Naive thymus-derived CD4-positive, alpha-beta T cell (primary cell): ENCODE measurements at regions not wholly inside any gene's neighbourhood (a gene's known extent, or its start where the extent isn't known, plus 50 kb on each side); places are given as distances from the start of the nearest gene placed in this dataset.
A peak's percentile ranks its signal among the peaks of the same experiment; 100 is the strongest.

ENCODE experiments used
- ATAC-seq: fragments of 150-1000 bp; cut with Tn5 transposase; 2 replicates; pipeline ENCODE4 v1.10.0; 2021; ENCODE audit warnings: mild to moderate bottlenecking, moderate library complexity
- CTCF ChIA-PET: fragments of 350-600 bp; sonication (Branson Sonifier 250); formaldehyde crosslinking; loops from one replicate; lab custom pipeline; 2021; ENCODE audit warnings: antibody characterized with exemption; lab: Charles Lee
- POLR2A ChIA-PET: fragments of 350-600 bp; sonication (Branson Sonifier 250); formaldehyde crosslinking; loops from one replicate; lab custom pipeline; 2021; ENCODE audit warnings: antibody characterized with exemption, inconsistent platforms; lab: Charles Lee
- DNase-seq, 9 donors: peaks; one replicate each; pipeline versions ENCODE4 v3.0.0 to v3.0.0-alpha.2; 2020 to 2022; ENCODE audit warnings: mixed read lengths in 1 of 9
- H3K27ac ChIP-seq: one replicate; pipeline ENCODE4 v1.7.0; 2013; ENCODE audit warnings: mild to moderate bottlenecking, low read depth, low read length, moderate library complexity
- H3K27me3 ChIP-seq, 2 donors: one replicate each; pipeline ENCODE4 v1.7.0; 2013; ENCODE audit warnings: low read length in 2 of 2, mild to moderate bottlenecking in 2 of 2, moderate library complexity in 2 of 2; ENCODE audit not compliant: control insufficient read depth in 2 of 2, insufficient read depth in 2 of 2
- H3K36me3 ChIP-seq, 3 experiments: 1 replicate in 2 of 3; 2 replicates in 1 of 3; pipeline ENCODE4 v1.7.0; 2013; ENCODE audit warnings: low read length in 3 of 3, mild to moderate bottlenecking in 3 of 3, moderate library complexity in 1 of 3; ENCODE audit not compliant: insufficient read depth in 3 of 3, control insufficient read depth in 2 of 3
- H3K4me1 ChIP-seq, 2 donors: one replicate each; pipeline ENCODE4 v1.7.0; 2013; ENCODE audit warnings: low read length in 2 of 2, mild to moderate bottlenecking in 2 of 2, moderate library complexity in 1 of 2; ENCODE audit not compliant: control insufficient read depth in 2 of 2, insufficient read depth in 2 of 2
- H3K4me3 ChIP-seq: 2 replicates; pipeline ENCODE4 v1.7.0; 2013; ENCODE audit warnings: mild to moderate bottlenecking, low read length
- H3K9me3 ChIP-seq, 3 experiments: 1 replicate in 2 of 3; 2 replicates in 1 of 3; pipeline ENCODE4 v1.7.0; 2013; ENCODE audit warnings: low read length in 3 of 3; ENCODE audit not compliant: control insufficient read depth in 2 of 3
- H3K27ac Mint-ChIP-seq, 9 donors: one replicate each; pipeline ENCODE4 v1.8.0; 2020 to 2022; ENCODE audit warnings: mixed read lengths in 9 of 9, mild to moderate bottlenecking in 8 of 9, moderate library complexity in 5 of 9, inconsistent platforms in 2 of 9
- H3K27me3 Mint-ChIP-seq, 5 donors: one replicate each; pipeline ENCODE4 v1.8.0; 2021 to 2022; ENCODE audit warnings: mixed read lengths in 5 of 5, mild to moderate bottlenecking in 1 of 5
- H3K36me3 Mint-ChIP-seq, 5 donors: one replicate each; pipeline ENCODE4 v1.8.0; 2020 to 2022; ENCODE audit warnings: mixed read lengths in 5 of 5, mild to moderate bottlenecking in 3 of 5, inconsistent platforms in 1 of 5
- H3K4me1 Mint-ChIP-seq, 7 donors: one replicate each; pipeline ENCODE4 v1.8.0; 2020 to 2022; ENCODE audit warnings: mixed read lengths in 7 of 7, mild to moderate bottlenecking in 3 of 7, inconsistent platforms in 1 of 7
- H3K4me3 Mint-ChIP-seq, 10 donors: one replicate each; pipeline ENCODE4 v1.8.0; 2020 to 2022; ENCODE audit warnings: mild to moderate bottlenecking in 10 of 10, mixed read lengths in 10 of 10, moderate library complexity in 6 of 10, inconsistent platforms in 2 of 10
- H3K9me3 Mint-ChIP-seq, 11 donors: one replicate each; pipeline ENCODE4 v1.8.0; 2020 to 2022; ENCODE audit warnings: mixed read lengths in 11 of 11, mild to moderate bottlenecking in 4 of 11, inconsistent platforms in 1 of 11, moderate library complexity in 1 of 11
- intact Hi-C, 2 donors: fragments of 100-400 bp; cut with micrococcal nuclease; formaldehyde crosslinking; loops; one replicate each; pipeline ENCODE4 v1.15.1; 2023

GRCh38 chr4:149987330-149988086 lies 90.7 kb upstream of the DCLK2 start:
- Histone ChIP-seq H3K36me3 (no peaks in the 10 kb centered on the region), H3K27me3 (no peaks in the 10 kb centered on the region), H3K27ac (no peak overlapping the region), H3K4me1 (no peaks in the 10 kb centered on the region), H3K9me3 (no peaks in the 10 kb centered on the region), H3K4me3 (no peak overlapping the region)
- peaks cover 0 to 11% (median 3%) of the 10 kb centered on the region in 5 donors for H3K27me3 Mint-ChIP-seq
- no peak overlapping the region for H3K4me3 Mint-ChIP-seq
- H3K27ac Mint-ChIP-seq = no peak overlapping the region
- POLR2A ChIA-PET = no interaction called here
- CTCF ChIA-PET = no interaction called here
- ATAC-seq = no peak
- peaks cover 0 to 2% (median 0%) of the 10 kb centered on the region in 11 donors for H3K9me3 Mint-ChIP-seq
- peaks cover 0 to 27% (median 0%) of the 10 kb centered on the region in 7 donors for H3K4me1 Mint-ChIP-seq
- no peak for DNase-seq
- intact Hi-C loops = no loop called here
- H3K36me3 Mint-ChIP-seq = peaks cover 0 to 6% (median 0%) of the 10 kb centered on the region in 5 donors

DNA sequence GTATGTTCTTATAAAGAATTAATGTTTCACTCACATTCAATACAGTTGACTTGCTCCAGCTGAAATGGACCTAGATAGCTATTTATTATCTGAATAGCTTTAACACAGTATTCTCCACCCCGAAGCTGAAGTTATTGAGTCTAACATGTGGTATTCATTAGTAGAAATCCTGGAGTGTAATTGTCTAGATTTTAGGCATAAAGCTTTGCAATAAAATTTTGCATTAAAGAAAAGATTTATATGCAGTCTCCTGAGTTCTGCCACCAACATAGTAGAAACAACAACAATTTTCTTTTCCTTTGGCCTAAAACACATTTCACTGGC lies 90.2 kb upstream of the DCLK2 start:
- Mint-ChIP-seq H3K4me1 (peaks cover 0 to 27% (median 0%) of the 10 kb centered on the region in 7 donors), H3K4me3 (no peak overlapping the region), H3K9me3 (peaks cover 0 to 2% (median 0%) of the 10 kb centered on the region in 11 donors), H3K27me3 (peaks cover 0 to 8% (median 0%) of the 10 kb centered on the region in 5 donors), H3K36me3 (peaks cover 0 to 6% (median 0%) of the 10 kb centered on the region in 5 donors), H3K27ac (no peak overlapping the region)
- intact Hi-C loops = no loop called here
- ChIA-PET CTCF (no interaction called here), POLR2A (no interaction called here)
- no peak for DNase-seq
- no peak for ATAC-seq
- no peaks in the 10 kb centered on the region for H3K4me1 ChIP-seq
- H3K9me3 ChIP-seq = no peaks in the 10 kb centered on the region
- H3K36me3 ChIP-seq = no peaks in the 10 kb centered on the region
- no peaks in the 10 kb centered on the region for H3K27me3 ChIP-seq
- no peak overlapping the region for H3K4me3 ChIP-seq
- H3K27ac ChIP-seq = no peak overlapping the region

DNA sequence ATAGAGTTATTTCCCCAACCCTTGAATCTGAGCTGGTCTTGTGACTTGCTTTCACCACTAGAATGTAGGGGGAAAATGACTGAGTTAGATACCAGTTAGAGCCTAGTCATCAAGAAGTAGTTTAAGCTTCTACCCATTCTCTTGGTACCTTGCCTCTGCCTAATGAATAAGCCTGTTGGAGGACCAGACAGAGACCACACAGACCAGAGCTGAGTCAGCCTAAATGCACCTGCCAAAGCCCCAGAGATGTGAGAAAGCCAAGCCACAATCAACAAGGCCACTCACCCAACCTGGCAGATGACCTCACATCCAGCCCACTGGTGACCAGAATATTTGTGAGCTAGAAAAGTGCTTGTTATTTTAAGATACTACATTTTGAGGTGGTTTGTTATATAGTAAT lies 85.2 kb upstream of the DCLK2 start:
- H3K27ac ChIP-seq = no peak overlapping the region
- intact Hi-C loops = no loop called here
- H3K36me3 ChIP-seq = no peaks in the 10 kb centered on the region
- ATAC-seq (no peak), DNase-seq (no peak)
- no peak overlapping the region for H3K4me3 Mint-ChIP-seq
- no peaks in the 10 kb centered on the region for H3K9me3 ChIP-seq
- H3K9me3 Mint-ChIP-seq = peaks cover 0 to 1% (median 0%) of the 10 kb centered on the region in 11 donors
- H3K27ac Mint-ChIP-seq = no peak overlapping the region
- peaks cover 0 to 8% (median 4%) of the 10 kb centered on the region in 5 donors for H3K27me3 Mint-ChIP-seq
- peaks cover 0 to 4% (median 0%) of the 10 kb centered on the region in 7 donors for H3K4me1 Mint-ChIP-seq
- no peaks in the 10 kb centered on the region for H3K27me3 ChIP-seq
- ChIA-PET POLR2A (no interaction called here), CTCF (no interaction called here)
- H3K4me3 ChIP-seq = no peak overlapping the region
- H3K4me1 ChIP-seq = no peaks in the 10 kb centered on the region
- no peaks in the 10 kb centered on the region for H3K36me3 Mint-ChIP-seq

DNA sequence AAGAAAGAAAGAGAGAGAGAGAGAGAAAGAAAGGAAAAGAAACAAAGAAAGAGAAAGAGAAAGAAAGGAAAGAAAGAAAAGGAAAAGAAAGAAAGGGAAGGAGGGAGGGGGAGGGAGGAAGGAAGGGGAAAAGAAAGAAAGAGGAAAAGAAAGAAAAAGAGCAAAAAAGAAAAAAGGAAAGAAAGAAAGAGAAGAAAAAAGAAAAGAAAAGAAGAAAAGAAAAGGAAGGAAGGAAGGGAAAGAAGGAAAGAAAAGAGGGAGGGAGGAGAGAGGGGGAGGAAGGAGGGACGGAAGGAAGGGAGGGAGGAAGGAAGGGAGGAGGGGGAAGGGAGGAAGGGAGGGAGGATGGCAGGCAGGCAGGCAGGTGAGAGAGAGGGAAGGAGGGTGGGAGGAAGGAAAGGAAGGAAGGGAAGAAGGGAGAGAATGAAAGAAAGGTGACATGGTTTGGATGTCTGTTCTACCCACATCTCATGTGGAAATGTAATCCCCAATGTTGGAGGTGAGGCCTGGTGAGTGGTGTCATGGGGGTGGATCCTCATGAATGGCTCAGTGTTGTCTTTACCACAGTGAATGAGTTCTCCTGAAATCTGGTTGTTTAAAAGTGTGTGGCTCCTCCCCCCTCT lies 83.0 kb upstream of the DCLK2 start:
- intact Hi-C loops = loop anchor here in 1 of 2 donors (5.0 kb wide), 2 partner anchors 247 to 872 kb away; no protein-coding TSS in a partner anchor
- Mint-ChIP-seq H3K4me1 (peaks cover 0 to 5% (median 0%) of the 10 kb centered on the region in 7 donors), H3K9me3 (peaks cover 0 to 1% (median 0%) of the 10 kb centered on the region in 11 donors), H3K27me3 (peaks cover 0 to 9% (median 3%) of the 10 kb centered on the region in 5 donors), H3K36me3 (no peaks in the 10 kb centered on the region), H3K4me3 (no peak overlapping the region), H3K27ac (no peak overlapping the region)
- ChIA-PET CTCF (no interaction called here), POLR2A (no interaction called here)
- Histone ChIP-seq H3K4me3 (no peak overlapping the region), H3K36me3 (no peaks in the 10 kb centered on the region), H3K27me3 (no peaks in the 10 kb centered on the region), H3K27ac (no peak overlapping the region), H3K9me3 (no peaks in the 10 kb centered on the region), H3K4me1 (no peaks in the 10 kb centered on the region)
- ATAC-seq (no peak), DNase-seq (no peak)

DNA sequence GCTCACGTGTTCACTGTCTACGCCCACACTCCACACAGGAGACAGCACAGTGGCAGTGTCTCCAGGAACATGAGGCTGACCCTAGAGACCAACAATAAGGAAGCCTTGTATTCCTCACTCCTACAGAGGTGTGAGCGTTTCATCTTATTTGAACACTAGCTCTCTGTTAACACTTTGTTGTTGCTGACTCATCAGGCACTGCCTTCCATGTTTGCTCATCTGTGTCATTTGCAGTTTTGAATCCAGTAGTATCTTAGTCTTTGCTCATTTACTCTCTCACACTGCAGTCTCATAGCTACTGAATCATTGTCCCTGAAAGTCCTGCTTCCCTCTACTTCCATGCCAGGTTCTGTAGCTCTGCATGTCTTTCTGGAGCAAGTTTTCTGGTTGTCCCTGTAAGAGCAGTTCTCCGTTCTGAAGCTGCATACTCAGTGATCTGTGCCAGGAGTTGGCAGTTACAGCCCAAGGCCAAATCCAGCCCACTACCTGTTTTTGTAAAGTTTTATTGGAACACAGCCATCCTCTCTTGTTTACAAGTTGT lies 80.3 kb upstream of the DCLK2 start:
- no peak overlapping the region for H3K4me3 Mint-ChIP-seq
- intact Hi-C loops = loop anchor here in 1 of 2 donors (5.0 kb wide), 2 partner anchors 244 to 869 kb away; no protein-coding TSS in a partner anchor
- H3K27me3 ChIP-seq = no peaks in the 10 kb centered on the region
- H3K27ac Mint-ChIP-seq = peak overlapping the region in 2 of 9 donors; percentile 26 to 38
- H3K4me1 Mint-ChIP-seq = peaks cover 0 to 5% (median 0%) of the 10 kb centered on the region in 7 donors
- H3K27me3 Mint-ChIP-seq = peaks cover 0 to 16% (median 10%) of the 10 kb centered on the region in 5 donors
- no peaks in the 10 kb centered on the region for H3K9me3 ChIP-seq
- H3K36me3 Mint-ChIP-seq = no peaks in the 10 kb centered on the region
- H3K4me3 ChIP-seq = no peak overlapping the region
- peaks cover 0 to 1% (median 0%) of the 10 kb centered on the region in 11 donors for H3K9me3 Mint-ChIP-seq
- DNase-seq (no peak), ATAC-seq (no peak)
- CTCF ChIA-PET = no interaction called here
- POLR2A ChIA-PET = no interaction called here
- no peak overlapping the region for H3K27ac ChIP-seq
- H3K4me1 ChIP-seq = no peaks in the 10 kb centered on the region
- H3K36me3 ChIP-seq = no peaks in the 10 kb centered on the region

DNA sequence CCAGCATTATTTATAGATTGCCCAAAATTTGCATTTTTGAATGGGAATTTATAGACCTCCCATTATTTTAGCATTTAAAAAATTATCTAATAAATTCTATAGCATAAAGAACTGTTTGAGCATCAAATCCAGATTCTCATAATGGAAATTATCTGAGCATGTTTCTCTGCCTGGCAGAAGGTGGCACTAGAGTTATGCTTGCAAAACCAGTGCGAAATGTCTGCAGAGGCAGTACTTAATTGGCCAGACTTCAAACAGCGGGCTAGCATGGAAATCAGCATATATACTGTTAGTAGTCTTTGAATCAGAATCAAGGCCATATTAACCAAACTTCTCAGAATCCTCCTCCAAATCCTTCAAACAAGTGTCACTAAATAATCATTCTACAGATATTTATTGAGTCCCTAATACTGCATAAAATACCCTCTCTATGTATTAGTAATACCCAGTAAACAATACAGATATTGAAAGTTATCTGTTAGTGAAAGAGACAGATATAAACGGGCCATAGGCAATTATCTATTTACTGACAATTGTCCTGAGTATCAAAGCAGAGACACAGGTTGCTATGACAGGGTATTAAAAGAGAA lies 78.7 kb upstream of the DCLK2 start:
- Mint-ChIP-seq H3K27me3 (peaks cover 5 to 18% (median 16%) of the 10 kb centered on the region in 5 donors), H3K36me3 (no peaks in the 10 kb centered on the region), H3K27ac (no peak overlapping the region), H3K4me1 (peaks cover 0 to 5% (median 0%) of the 10 kb centered on the region in 7 donors), H3K9me3 (peaks cover 0 to 2% (median 0%) of the 10 kb centered on the region in 11 donors), H3K4me3 (no peak overlapping the region)
- no peak overlapping the region for H3K27ac ChIP-seq
- H3K27me3 ChIP-seq = no peaks in the 10 kb centered on the region
- CTCF ChIA-PET = no interaction called here
- DNase-seq = no peak
- H3K4me1 ChIP-seq = no peaks in the 10 kb centered on the region
- H3K9me3 ChIP-seq = no peaks in the 10 kb centered on the region
- ATAC-seq = no peak
- no peaks in the 10 kb centered on the region for H3K36me3 ChIP-seq
- intact Hi-C loops = loop anchor here in 1 of 2 donors (5.0 kb wide), 2 partner anchors 243 to 868 kb away; no protein-coding TSS in a partner anchor
- POLR2A ChIA-PET = no interaction called here
- H3K4me3 ChIP-seq = no peak overlapping the region
